DMS53 (cell line): ENCODE measurements at regions not wholly inside any gene's neighbourhood (a gene's known extent, or its start where the extent isn't known, plus 50 kb on each side); places are given as distances from the start of the nearest gene placed in this dataset.
"Not testable (repeated sequence)": the region's sequence is repeated elsewhere in the genome, so short reads cannot be mapped to it uniquely, and the experiment has no call there.

Experiments
- DNase-seq: peaks from one replicate; lab custom pipeline; 2025; lab: John Stamatoyannopoulos, UW

- no peak for DNase-seq
Measured at GRCh38 chr7:50251765-50252164, 52.8 kb upstream of the IKZF1 start.

DNA sequence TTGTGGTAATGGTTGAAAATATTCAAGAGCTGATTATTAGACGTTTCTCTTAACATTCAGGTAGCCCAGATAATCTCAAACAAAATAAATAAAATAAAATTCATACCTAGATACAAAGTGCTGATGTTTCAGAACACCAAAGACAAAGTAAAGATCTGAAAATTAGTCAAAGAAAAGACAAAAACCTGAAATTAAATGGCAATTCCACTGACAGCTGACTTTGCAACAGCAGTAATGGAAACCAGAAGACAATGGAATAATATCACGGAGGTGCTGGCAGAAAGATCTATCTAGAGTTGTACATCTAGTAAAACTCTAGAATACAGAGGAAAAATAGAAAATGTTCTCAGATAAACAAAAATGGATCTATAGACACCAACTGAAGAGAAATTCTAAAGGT, 58.0 kb upstream of the IKZF1 start:
- peak; percentile 16 for DNase-seq

DNA sequence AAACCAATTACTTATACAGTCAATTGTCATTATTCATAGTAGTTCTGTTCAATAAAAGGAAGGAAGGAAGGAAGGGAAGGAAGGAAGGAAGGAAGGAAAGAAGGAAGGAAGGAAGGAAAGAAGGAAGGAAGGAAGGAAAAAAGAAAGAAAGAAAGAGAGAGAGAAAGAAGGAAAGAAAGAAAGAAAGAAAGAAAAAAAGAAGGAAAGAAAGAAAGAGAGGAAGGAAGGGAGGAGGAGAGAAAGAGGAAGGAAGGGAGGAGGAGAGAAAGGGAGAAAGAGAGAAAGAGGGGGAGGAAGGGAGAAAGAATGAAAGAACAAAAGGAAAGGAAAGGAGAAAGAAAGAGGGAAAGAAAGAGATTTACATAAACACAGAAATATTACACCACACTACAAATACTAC, 62.4 kb upstream of the IKZF1 start:
- not testable (repeated sequence) for DNase-seq

GRCh38 chr7:50240699-50241098, 63.8 kb upstream of the IKZF1 start:
- DNase-seq, result not testable (repeated sequence)

- peak; percentile 62 for DNase-seq
Measured at GRCh38 chr7:50229964-50230363, 74.6 kb upstream of the IKZF1 start.

DNA sequence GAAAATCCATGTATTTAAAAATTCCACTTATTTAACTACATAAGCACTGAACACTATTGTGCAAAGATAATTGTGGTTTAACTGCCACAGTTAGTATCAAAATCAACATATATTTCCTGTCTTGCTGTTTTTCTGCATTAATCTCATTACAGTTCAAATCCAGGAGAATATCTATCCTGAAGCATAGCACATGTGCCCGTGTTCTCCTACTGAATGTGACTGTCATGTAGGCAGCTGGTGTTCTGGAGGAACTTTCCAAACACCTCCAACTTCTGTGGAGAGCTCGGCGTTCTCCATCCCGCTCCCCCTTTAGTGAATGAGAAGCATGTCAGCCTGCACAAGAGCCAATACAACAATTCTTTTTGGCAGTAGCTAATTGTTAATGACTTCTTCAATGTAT, 76.4 kb upstream of the IKZF1 start:
- no peak for DNase-seq

DNA sequence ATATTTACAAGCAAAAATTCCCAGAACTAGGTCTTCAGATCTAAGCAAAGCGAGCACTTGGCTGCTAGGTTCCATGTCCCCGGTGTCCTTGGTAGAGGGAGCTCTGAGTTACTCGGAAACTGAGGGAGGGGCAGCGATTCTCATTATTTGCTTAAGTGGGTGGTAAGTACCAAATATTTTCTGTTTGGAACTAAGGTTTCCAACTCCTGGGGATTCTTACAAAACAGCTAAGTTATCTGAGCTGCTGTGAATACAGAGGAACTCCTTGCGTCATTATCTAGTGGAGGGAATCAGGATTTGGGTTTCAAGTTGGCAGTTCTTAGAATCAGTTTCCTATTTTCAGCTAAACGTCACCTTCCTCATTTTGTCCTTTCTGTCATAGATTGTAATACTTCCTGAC, 76.8 kb upstream of the IKZF1 start:
- no peak for DNase-seq

GRCh38 chr7:50226669-50227068, 77.8 kb upstream of the IKZF1 start:
- DNase-seq, result no peak

DNA sequence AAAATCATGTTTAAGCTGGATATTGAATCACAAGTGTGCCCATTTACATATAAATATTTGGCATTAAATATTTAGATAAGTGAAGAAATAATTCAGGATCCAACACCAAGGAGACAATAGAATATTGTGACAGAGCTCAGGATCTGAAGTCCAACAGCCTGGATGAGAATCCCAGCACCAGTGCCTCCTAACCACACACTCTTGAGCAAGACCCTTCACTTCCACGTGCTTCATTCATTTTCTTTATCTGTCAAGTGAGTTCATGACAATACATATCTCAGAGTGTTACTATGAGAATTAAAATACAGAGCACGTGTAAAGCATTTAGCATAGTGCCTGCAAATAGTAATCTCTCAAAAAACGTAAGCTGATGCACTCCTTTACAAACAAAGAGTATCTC, 78.4 kb upstream of the IKZF1 start:
- no peak for DNase-seq

DNA sequence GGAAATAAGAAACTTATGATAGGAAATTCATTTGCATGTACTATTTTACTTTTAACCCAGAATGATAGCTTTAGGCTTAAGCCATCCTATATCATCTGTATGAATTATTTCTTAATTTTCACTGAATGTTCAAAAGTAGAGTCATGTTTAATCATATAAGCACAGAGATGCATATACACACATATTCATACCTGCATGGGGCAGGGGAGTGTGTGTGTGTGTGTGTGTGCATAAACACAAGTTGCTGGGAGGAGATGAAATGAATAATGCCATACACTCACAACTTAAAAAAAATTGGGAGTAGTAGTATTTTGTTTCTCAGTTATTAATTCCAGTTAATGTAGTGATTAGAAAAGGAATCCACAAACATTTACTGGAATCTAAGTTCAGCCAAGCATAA, 83.1 kb upstream of the IKZF1 start:
- no peak for DNase-seq

DNA sequence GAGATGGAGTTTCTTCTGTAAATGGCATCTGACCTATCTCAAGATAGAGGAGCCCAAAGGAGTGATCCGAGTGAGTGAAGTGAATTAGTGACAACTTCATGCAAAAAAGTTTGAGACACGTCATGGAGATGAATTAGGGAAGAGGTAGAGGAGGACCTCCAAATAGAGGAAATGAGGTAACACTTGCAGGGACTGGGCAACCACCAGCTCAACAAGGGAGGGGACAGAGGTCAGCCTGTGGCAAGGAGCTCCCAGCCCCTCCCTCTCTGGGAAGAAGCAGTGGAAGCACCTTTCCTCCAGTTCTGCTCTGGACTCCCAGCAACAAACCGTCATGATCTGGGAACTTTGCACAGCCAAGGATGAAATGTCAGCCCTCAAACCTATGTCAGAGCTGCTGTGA, 83.5 kb upstream of the IKZF1 start:
- DNase-seq, result no peak

- DNase-seq, result no peak
Measured at GRCh38 chr7:50220273-50220672, 84.2 kb upstream of the IKZF1 start.

DNA sequence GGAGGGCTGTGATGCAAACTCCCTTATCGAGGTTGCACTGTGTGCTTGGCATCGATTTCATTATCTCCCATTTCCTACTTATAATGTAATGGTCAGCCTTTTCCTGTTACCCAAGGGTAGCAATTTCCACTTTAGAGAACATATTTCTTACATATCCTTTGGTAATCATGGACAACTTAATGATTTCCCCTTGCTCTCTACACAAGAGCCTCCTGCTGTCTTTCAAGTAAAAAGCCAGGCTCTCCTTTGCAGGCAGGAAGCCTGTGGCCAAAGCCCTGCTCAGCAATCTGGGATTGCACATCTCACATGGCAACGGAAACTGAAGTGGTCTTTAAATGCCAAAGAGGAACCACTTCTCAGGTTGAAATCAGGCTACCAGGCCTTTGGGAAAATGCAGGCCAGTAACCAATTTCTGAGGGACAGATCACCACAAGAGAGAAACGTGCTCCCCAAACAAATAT, 86.7 kb upstream of the IKZF1 start:
- DNase-seq, result no peak

DNA sequence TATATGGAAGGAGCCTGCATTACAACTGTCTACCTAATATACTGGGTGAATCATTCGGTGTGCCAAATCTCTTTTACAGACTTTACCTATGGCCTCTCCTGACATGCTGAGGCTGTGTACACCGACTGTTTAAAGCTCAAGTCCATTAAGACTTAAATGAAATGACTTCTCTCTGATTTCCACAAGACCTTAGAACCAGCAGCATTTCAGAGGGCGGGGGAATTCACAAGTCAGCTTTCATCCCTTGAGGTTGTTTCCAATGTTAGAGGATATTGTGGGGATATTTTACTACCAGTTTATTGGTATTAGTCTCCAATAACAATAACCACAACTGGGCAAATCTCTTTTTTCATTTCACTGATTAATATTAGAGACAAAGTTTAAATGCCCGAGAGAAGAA, 87.1 kb upstream of the IKZF1 start:
- DNase-seq, result no peak

GRCh38 chr7:50216626-50217025, 87.9 kb upstream of the IKZF1 start:
- DNase-seq, result no peak

GRCh38 chr7:50214771-50215170, 89.7 kb upstream of the IKZF1 start:
- DNase-seq, result no peak

DNA sequence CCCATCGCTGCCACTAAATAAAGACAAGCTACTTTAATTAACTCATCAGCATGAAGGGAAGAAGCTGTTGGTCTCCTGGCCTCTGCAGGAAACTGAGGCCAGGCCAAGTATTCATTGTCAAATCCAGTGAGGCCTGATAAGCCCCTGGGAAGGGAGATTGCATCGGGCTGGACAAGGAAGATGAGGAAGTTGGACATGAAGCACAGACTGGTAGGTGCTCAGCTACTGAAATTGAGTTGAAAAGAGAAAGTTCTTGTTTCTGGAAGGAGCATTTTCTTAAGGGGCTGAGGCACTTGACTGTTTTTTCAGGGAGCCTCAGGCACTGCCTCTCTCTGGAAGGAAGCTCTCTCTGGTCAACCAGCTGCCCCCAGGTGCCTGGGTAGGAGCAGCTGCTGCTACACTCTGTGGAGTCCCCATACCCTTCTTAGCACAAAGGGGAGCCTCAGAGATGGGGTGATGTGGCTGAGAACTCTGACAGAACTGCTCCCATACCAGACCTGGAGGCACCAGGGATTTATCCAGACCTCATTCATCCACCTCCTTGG, 90.3 kb upstream of the IKZF1 start:
- DNase-seq, result no peak

- no peak for DNase-seq
Measured at GRCh38 chr7:50213622-50214017, 90.9 kb upstream of the IKZF1 start.

DNA sequence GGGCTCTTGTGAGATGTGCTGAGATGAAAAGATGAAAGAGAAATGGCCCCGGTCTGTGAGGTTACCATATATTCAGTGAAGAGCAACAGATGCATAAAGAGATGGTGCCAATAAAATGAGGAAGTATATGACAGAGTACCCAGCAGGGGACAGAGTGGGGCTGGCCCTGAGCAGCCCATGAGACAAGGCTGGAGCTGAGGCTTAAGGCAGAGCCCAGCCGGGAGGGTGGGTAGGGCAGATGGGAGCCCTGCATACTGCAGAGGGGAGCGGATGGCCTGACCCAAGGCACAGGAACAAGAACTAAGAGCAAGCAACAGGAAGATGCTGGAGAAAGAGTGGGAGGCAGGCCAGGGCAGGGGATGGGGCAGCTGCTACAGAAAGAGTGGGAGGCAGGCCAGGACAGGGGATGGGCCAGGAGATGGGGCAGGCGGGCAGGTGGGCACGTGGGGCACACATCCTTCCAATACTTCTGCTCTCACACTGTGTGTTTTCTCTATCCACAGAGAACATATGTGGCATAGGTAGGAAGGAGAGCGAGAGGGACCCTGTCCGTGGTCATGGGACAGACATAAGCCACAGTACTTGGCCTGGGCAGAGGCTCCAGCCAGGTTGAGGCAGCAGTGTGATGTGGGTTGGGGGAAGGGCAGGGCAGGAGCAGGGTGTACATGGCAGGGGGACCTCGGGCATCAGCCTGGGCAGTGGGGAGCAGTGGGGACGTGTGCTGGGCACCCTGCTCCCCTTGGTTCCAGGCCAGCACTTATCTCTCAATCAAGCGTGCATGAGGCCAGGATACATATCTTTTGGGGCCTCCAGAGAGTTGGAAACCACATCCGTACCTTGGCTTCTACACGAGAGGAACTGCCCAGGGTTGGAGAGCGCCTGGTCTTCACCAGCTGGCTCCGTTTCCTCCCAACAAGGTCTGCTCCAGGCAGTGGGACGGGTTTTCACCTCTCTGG, 91.6 kb upstream of the IKZF1 start:
- DNase-seq, result no peak

DNA sequence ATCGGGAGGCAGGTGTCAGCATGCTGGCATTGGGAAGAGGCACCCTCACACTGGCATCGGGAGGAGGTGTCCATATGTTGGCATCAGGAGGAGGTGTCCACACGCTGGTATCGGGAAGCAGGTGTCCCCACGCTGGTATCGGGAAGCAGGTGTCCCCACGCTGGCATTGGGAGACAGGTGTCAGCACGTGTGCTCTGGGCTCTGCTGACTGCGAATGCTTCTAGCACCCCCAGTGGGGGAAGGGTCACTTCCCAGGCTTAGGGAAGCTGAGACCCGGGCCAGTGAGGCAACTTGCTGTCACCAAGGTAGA, 92.5 kb upstream of the IKZF1 start:
- DNase-seq, result peak; percentile 22

DNA sequence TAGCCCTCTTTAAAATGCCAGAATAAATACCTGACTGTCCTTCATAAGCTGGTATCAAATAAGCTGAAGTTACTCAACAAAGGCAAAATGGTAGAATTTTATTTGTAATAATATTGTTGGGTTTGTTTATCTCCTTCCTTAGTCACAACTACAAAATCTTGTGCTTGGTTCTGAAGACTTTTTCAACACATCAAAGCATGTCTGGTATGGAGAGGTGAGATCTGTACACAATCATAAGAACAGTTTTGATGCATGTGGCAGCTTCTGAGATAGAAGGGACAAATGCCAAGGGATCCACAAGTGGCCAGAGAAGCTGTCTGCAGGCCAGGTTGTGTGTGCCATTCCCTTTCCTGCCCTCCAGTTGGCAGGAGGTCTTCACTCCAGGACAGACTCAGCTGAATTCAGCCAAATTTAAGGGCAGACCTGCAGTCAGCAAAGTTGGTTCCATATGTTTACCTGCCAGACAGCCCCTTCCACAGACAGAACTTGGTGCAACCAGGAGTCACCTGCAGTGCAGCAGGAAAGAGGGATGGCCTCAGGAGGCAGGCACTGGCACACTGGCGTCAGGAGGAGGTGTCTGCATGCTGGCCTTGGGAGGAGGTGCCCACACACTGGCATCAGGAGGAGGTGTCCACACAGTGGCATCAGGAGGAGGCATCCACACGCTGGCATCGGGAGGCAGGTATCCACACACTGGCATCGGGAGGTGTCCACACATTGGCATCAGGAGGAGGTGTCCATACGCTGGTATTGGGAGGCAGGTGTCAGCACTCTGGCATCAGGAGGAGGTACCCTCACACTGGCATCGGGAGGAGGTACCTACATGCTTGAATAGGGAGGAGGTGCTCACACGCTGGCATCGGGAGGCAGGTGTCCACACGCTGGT, 93.1 kb upstream of the IKZF1 start:
- DNase-seq, result no peak

DNA sequence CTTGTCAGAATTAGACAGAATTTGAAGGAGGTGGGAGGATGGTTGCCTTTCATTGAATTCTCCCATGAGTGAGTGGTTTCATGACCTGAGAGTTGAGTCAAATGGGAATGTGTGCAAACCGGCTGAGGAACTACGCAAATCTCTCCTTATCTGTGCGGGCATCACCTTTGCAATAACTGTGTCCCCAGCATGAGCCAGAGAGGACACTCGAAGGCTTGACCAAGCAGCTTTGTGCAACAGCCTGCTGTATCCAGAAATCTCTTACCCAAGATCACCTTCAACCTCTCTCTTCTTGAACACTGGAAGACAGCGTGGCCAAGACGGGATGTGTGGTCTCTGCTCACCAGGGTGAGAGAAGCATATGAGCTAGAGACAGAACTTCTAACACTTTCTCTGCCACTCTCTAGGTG, 93.8 kb upstream of the IKZF1 start:
- no peak for DNase-seq
